ENCODE measurements at regions not wholly inside any gene's neighbourhood (a gene's known extent, or its start where the extent isn't known, plus 50 kb on each side); places are given as distances from the start of the nearest gene placed in this dataset.

DNA sequence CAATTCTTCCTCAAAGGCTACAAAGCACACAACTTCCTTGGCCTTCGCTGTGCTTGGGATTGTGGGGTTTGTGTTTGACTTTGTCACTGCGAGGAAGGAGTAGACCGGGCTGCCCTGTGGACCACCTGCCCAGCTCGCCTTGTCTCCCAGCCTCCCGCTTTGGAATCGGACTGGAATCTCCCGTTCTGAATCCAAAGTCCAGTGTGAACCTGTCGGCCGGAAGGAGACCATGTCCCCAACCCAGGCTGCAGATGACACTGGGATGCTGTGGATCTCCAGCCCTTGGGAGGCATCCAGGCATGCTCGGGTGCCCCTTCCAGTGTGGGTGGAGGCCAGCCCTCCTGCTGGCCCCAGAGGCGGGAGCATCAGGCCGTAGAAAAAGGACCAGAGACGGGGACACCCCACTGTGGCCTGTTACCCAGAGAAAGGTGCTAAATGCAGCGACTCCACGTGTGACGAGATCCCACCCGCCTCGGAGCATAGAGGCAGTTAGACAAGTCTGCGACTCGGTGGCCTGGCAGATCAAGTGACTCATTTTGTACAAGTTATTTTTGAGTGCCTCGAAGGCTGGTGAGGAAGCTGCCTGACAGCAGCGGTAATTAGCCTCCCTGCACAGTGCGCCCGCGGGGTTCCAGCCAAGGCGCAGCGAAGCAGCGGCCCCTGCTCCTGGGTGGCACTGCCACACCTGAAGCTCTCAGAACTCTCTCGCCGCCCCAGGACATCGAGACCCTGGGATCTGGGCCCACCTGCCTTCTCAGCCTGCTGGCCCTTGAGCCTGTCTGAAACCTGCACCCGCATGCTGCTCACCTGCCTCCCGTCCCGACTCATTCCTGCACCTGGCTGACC is 57.5 kb downstream of the ADRA2C start:
- no peaks in the 10 kb centered on the region for H3K36me3 ChIP-seq
- peaks cover 0 to 16% (median 5%) of the 10 kb centered on the region in 6 donors for H3K4me1 ChIP-seq
- H3K27ac ChIP-seq: no peak overlapping the region
- TF ChIP-seq POLR2AphosphoS5 (IDR thresholded peaks at IDR 0.05) (no peak), POLR2A (IDR thresholded peaks at IDR 0.05) (no peak)
- TF ChIP-seq, protein P1, sequence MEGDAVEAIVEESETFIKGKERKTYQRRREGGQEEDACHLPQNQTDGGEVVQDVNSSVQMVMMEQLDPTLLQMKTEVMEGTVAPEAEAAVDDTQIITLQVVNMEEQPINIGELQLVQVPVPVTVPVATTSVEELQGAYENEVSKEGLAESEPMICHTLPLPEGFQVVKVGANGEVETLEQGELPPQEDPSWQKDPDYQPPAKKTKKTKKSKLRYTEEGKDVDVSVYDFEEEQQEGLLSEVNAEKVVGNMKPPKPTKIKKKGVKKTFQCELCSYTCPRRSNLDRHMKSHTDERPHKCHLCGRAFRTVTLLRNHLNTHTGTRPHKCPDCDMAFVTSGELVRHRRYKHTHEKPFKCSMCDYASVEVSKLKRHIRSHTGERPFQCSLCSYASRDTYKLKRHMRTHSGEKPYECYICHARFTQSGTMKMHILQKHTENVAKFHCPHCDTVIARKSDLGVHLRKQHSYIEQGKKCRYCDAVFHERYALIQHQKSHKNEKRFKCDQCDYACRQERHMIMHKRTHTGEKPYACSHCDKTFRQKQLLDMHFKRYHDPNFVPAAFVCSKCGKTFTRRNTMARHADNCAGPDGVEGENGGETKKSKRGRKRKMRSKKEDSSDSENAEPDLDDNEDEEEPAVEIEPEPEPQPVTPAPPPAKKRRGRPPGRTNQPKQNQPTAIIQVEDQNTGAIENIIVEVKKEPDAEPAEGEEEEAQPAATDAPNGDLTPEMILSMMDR (IDR thresholded peaks at IDR 0.05 in 8 of 11, conservative IDR thresholded peaks at IDR 0.05 in 3 of 11): no peak
- H3K9me3 ChIP-seq: no peaks in the 10 kb centered on the region
- intact Hi-C loops (cut with DNase I; ENCODE audit: low total_unique reads): no loop called here
- H3K27me3 ChIP-seq (replicated peaks in 1 of 7): peaks cover 0 to 43% (median 0%) of the 10 kb centered on the region in 7 donors
- DNase-seq: no peak
- whole genome bisulfite sequencing, 5 donors: 82 to 87% (median 86%) methylated on average over 32 to 34 of the region's 34 CpGs
- H3K4me3 ChIP-seq: no peak overlapping the region

DNA sequence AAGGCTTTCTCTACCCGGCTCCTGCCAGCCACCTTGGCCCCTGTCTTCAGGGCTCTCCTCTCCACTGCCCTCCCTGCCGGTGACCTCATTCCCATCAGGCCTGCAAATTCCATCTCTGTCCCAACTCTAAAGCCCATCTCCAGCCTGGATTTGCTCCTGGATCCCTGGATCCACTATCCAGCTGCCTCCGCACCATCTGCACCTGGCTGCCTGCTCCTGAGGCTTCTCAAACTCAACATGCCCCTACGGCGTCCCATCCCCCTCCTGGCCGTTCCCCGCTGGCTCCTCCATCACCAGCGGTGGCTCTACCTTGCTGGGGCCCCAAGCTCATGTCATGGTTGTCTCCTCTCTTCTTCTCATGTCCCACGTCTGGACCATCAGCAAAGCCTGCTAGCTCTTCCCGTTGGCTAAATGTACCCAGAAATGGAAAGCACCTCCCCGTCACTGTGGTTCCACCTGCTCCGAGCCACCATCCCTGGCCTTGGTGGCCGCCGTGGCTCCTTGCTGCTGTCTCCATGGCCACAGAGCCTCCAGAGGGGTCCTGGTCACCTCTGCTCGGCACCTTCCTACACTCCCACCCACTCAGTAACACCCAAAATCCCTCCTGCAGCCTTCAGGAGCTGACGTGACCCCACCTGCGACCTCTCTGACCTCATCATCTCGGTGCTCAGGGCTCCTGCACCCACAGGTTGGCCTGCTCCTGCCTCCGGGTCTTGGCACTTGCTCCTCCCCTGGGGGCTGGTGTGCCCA is 58.5 kb downstream of the ADRA2C start:
- Histone ChIP-seq H3K36me3 (no peaks in the 10 kb centered on the region), H3K4me1 (peaks cover 0 to 17% (median 5%) of the 10 kb centered on the region in 6 donors), H3K4me3 (no peak overlapping the region), H3K9me3 (no peaks in the 10 kb centered on the region), H3K27ac (no peak overlapping the region), H3K27me3 (replicated peaks in 1 of 7) (peaks cover 0 to 53% (median 0%) of the 10 kb centered on the region in 7 donors)
- WGBS, 5 donors: 82 to 90% (median 86%) methylated on average over 19 of the region's 19 CpGs
- TF ChIP-seq, protein P1 (IDR thresholded peaks at IDR 0.05 in 8 of 11, conservative IDR thresholded peaks at IDR 0.05 in 3 of 11): no peak
- TF ChIP-seq POLR2A (IDR thresholded peaks at IDR 0.05) (no peak), POLR2AphosphoS5 (IDR thresholded peaks at IDR 0.05) (no peak)
- intact Hi-C loops (cut with DNase I; ENCODE audit: low total_unique reads): no loop called here
- no peak for DNase-seq

DNA sequence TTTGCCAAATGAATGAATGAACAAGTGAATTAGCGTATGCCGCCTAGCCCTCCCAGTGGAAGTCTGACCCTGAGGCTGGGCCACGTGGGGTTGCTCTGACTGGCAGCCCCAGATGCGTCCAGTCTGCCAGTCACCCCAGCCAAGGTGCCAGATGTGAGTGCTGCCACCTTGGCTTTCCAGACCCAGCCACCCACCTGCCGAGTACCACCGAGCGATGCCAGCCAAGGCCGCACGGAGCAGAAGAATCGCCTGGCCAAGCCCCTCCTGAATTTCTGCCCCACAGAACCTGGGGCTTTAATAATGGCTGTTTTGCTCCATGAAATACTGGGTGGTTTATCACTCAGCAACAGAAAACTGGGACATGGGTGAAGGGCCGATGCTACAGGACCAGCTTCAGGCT is 59.3 kb downstream of the ADRA2C start:
- H3K4me3 ChIP-seq: no peak overlapping the region
- DNase-seq: no peak
- H3K4me1 ChIP-seq: peaks cover 0 to 21% (median 5%) of the 10 kb centered on the region in 6 donors
- no peak overlapping the region for H3K27ac ChIP-seq
- intact Hi-C loops (cut with DNase I; ENCODE audit: low total_unique reads): no loop called here
- TF ChIP-seq POLR2A (IDR thresholded peaks at IDR 0.05): no peak
- no peak for TF ChIP-seq POLR2AphosphoS5 (IDR thresholded peaks at IDR 0.05)
- peaks cover 0 to 55% (median 0%) of the 10 kb centered on the region in 7 donors for H3K27me3 ChIP-seq (replicated peaks in 1 of 7)
- H3K36me3 ChIP-seq: no peaks in the 10 kb centered on the region
- H3K9me3 ChIP-seq: no peaks in the 10 kb centered on the region
- 77 to 89% (median 86%) methylated on average over 3 to 11 of the region's 11 CpGs for WGBS, 5 donors

DNA sequence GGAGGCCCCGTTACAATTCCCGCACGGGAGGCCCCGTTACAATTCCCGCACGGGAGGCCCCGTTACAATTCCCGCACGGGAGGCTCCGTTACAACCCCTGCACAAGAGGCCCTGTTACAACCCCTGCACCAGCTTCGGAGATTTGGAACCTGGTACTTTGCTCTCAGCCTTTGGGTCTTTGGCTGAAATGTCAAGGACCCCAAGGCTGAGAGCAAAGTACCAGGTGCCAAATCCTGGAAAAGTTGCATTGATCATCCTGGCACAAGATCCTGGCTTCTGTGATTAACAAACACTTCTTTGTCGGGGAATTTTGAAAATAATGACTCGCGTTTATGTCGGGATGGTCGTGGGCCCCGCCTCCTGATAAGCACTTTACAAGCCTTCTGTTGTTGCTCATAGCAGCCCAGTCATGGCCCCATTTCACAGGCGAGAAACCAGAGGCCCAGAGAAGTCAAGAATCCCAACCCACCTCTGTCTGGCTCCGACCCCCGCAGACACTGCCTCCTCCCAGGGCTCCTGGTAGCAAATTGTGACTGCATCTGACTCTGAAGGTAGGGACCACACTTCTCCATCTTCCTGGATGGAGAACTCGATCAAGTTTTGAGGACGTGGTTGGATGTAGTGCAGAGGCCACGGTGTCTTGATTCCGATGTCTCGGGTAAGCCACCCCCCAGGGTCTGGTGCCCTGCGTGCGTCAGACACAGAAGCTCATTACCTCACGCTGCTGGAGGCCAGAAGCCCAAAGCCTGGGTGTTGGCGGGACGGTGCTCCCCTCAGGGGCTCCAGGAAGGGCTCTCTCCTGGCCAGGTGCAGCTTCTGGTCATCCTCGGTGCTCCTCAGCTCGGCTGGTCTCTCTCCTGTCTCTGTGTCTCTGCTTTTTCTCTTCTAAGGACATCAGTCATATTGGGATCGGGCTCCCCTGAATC is 60.3 kb downstream of the ADRA2C start:
- WGBS, 5 donors: 70 to 86% (median 80%) methylated on average over 32 to 33 of the region's 33 CpGs
- H3K9me3 ChIP-seq: no peaks in the 10 kb centered on the region

More for the DNA sequence above, 60.3 kb downstream of the ADRA2C start:
- H3K27ac ChIP-seq: no peak overlapping the region
- H3K27me3 ChIP-seq (replicated peaks in 1 of 7): peaks cover 0 to 55% (median 0%) of the 10 kb centered on the region in 7 donors
- intact Hi-C loops (cut with DNase I; ENCODE audit: low total_unique reads): no loop called here
- no peak overlapping the region for H3K4me3 ChIP-seq
- DNase-seq: no peak
- H3K4me1 ChIP-seq: peaks cover 0 to 30% (median 9%) of the 10 kb centered on the region in 6 donors
- TF ChIP-seq POLR2A (IDR thresholded peaks at IDR 0.05) (no peak), POLR2AphosphoS5 (IDR thresholded peaks at IDR 0.05) (no peak)
- TF ChIP-seq, protein P1 (IDR thresholded peaks at IDR 0.05 in 8 of 11, conservative IDR thresholded peaks at IDR 0.05 in 3 of 11): no peak
- no peaks in the 10 kb centered on the region for H3K36me3 ChIP-seq

Measured in spleen (tissue), 11 donors.